GM21723 (cell line): ENCODE measurements at regions not wholly inside any gene's neighbourhood (a gene's known extent, or its start where the extent isn't known, plus 50 kb on each side); places are given as distances from the start of the nearest gene placed in this dataset.

Experiments used
- ATAC-seq: cut with Tn5 transposase; IDR thresholded peaks from one replicate; pipeline ENCODE4 v1.9.1; 2021; ENCODE audit warnings: mild to moderate bottlenecking, moderate library complexity; ENCODE audit not compliant: unreplicated experiment

- ATAC-seq: no peak
Measured at GRCh38 chr2:139201516-139201915, 421.3 kb upstream of the NXPH2 start.

GRCh38 chr2:139196754-139197153, 416.6 kb upstream of the NXPH2 start:
- no peak for ATAC-seq

- ATAC-seq: no peak
Measured at GRCh38 chr2:139194546-139194945, 414.4 kb upstream of the NXPH2 start.

GRCh38 chr2:139177041-139177440, 396.9 kb upstream of the NXPH2 start:
- ATAC-seq: no peak

- no peak for ATAC-seq
Measured at GRCh38 chr2:139175510-139175909, 395.3 kb upstream of the NXPH2 start.

GRCh38 chr2:139170406-139170805, 390.2 kb upstream of the NXPH2 start:
- ATAC-seq: no peak

- ATAC-seq: no peak
Measured at GRCh38 chr2:139165601-139166000, 385.4 kb upstream of the NXPH2 start.

- no peak for ATAC-seq
Measured at GRCh38 chr2:139165041-139165440, 384.9 kb upstream of the NXPH2 start.

GRCh38 chr2:139162957-139163356, 382.8 kb upstream of the NXPH2 start:
- ATAC-seq: no peak

GRCh38 chr2:139162456-139162855, 382.3 kb upstream of the NXPH2 start:
- no peak for ATAC-seq

- no peak for ATAC-seq
Measured at GRCh38 chr2:139160836-139161235, 380.6 kb upstream of the NXPH2 start.

- no peak for ATAC-seq
Measured at GRCh38 chr2:139159177-139159576, 379.0 kb upstream of the NXPH2 start.

GRCh38 chr2:139156730-139157129, 376.5 kb upstream of the NXPH2 start:
- ATAC-seq: no peak

- no peak for ATAC-seq
Measured at GRCh38 chr2:139155991-139156390, 375.8 kb upstream of the NXPH2 start.

GRCh38 chr2:139142252-139142880, 362.2 kb upstream of the NXPH2 start:
- no peak for ATAC-seq

- ATAC-seq: no peak
Measured at GRCh38 chr2:139124271-139124670, 344.1 kb upstream of the NXPH2 start.

GRCh38 chr2:139123795-139124194, 343.6 kb upstream of the NXPH2 start:
- ATAC-seq: no peak

GRCh38 chr2:139122711-139123158, 342.5 kb upstream of the NXPH2 start:
- no peak for ATAC-seq

GRCh38 chr2:139099721-139100120, 319.5 kb upstream of the NXPH2 start:
- no peak for ATAC-seq

- no peak for ATAC-seq
Measured at GRCh38 chr2:139098961-139099360, 318.8 kb upstream of the NXPH2 start.

GRCh38 chr2:139083121-139083520, 302.9 kb upstream of the NXPH2 start:
- ATAC-seq: no peak

GRCh38 chr2:139080244-139080643, 300.1 kb upstream of the NXPH2 start:
- ATAC-seq: no peak

- ATAC-seq: no peak
Measured at GRCh38 chr2:139079311-139079710, 299.1 kb upstream of the NXPH2 start.
